CD14-positive monocyte (primary cell): ENCODE measurements at regions not wholly inside any gene's neighbourhood (a gene's known extent, or its start where the extent isn't known, plus 50 kb on each side); places are given as distances from the start of the nearest gene placed in this dataset.

Experiments
- DNase-seq, 3 donors: peaks; one replicate each; pipeline ENCODE4 v3.0.0-alpha.2; 2011 to 2022
- H2AFZ ChIP-seq: 2 replicates; pipeline ENCODE4 v1.6.0; 2012; ENCODE audit warnings: mild to moderate bottlenecking, low read depth, low read length, inconsistent platforms; ENCODE audit not compliant: insufficient read depth, poor library complexity, severe bottlenecking
- H3K27ac ChIP-seq, 2 donors: 1 replicate in 1 of 2; 2 replicates in 1 of 2; pipeline ENCODE4 v1.5.1; 2012 to 2013; ENCODE audit warnings: low read length in 2 of 2, control low read depth in 1 of 2, inconsistent platforms in 1 of 2, low read depth in 1 of 2, mild to moderate bottlenecking in 1 of 2
- H3K27me3 ChIP-seq, 2 donors: one replicate each; pipeline versions ENCODE4 v1.6.0 to v1.6.1; 2011 to 2013; ENCODE audit warnings: low read length in 2 of 2; ENCODE audit not compliant: control insufficient read depth in 2 of 2, insufficient read depth in 2 of 2
- H3K36me3 ChIP-seq, 2 donors: replicated peaks in 1 of 2; 1 replicate in 1 of 2; 2 replicates in 1 of 2; pipeline versions ENCODE4 v1.5.1 to v1.6.1; 2012 to 2013; ENCODE audit warnings: low read length in 2 of 2, control low read depth in 1 of 2, inconsistent platforms in 1 of 2, mild to moderate bottlenecking in 1 of 2; ENCODE audit not compliant: insufficient read depth in 2 of 2, control insufficient read depth in 1 of 2
- H3K4me1 ChIP-seq, 2 donors: 1 replicate in 1 of 2; 2 replicates in 1 of 2; pipeline versions ENCODE4 v1.5.1 to v1.6.1; 2012 to 2013; ENCODE audit warnings: low read length in 2 of 2, control low read depth in 1 of 2, inconsistent platforms in 1 of 2, mild to moderate bottlenecking in 1 of 2, moderate library complexity in 1 of 2; ENCODE audit not compliant: insufficient read depth in 2 of 2, control insufficient read depth in 1 of 2
- H3K4me2 ChIP-seq: replicated peaks from 2 replicates; pipeline ENCODE3; 2012; ENCODE audit warnings: low read length, moderate library complexity, mild to moderate bottlenecking; ENCODE audit not compliant: poor library complexity, severe bottlenecking; ENCODE audit errors: extremely low read depth
- H3K4me3 ChIP-seq, 3 experiments: fragments of 200-600 bp in 1 of 3; sonication (generic) in 1 of 3; replicated peaks in 1 of 3; 1 replicate in 2 of 3; 2 replicates in 1 of 3; pipeline ENCODE4 v1.5.1; 2011 to 2013; ENCODE audit warnings: low read length in 3 of 3, mild to moderate bottlenecking in 3 of 3, control low read depth in 2 of 3, low read depth in 2 of 3, inconsistent platforms in 1 of 3, moderate library complexity in 1 of 3
- H3K79me2 ChIP-seq: 2 replicates; pipeline ENCODE4 v1.6.0; 2012; ENCODE audit warnings: mild to moderate bottlenecking, control low read depth, inconsistent platforms, low read length, moderate library complexity; ENCODE audit not compliant: insufficient read depth
- H3K9ac ChIP-seq: 2 replicates; pipeline ENCODE4 v1.6.0; 2017; ENCODE audit warnings: low read length, mild to moderate bottlenecking; ENCODE audit not compliant: insufficient read depth, poor library complexity, severe bottlenecking
- H3K9me3 ChIP-seq, 2 donors: replicated peaks in 1 of 2; 1 replicate in 1 of 2; 2 replicates in 1 of 2; pipeline versions ENCODE4 v1.5.1 to v1.6.1; 2012 to 2013; ENCODE audit warnings: low read length in 2 of 2, control low read depth in 1 of 2; ENCODE audit not compliant: control insufficient read depth in 1 of 2, insufficient read depth in 1 of 2
- H4K20me1 ChIP-seq: 2 replicates; pipeline ENCODE4 v1.6.0; 2012; ENCODE audit warnings: mild to moderate bottlenecking, low read length, control low read depth, moderate library complexity; ENCODE audit not compliant: insufficient read depth
- H3K27ac Mint-ChIP-seq, 7 donors: one replicate each; pipeline ENCODE4 v1.8.0; 2020; ENCODE audit warnings: mild to moderate bottlenecking in 7 of 7, mixed read lengths in 7 of 7, moderate library complexity in 6 of 7, inconsistent platforms in 2 of 7
- H3K27me3 Mint-ChIP-seq, 3 donors: one replicate each; pipeline ENCODE4 v1.8.0; 2021 to 2022; ENCODE audit warnings: low read depth in 3 of 3, mild to moderate bottlenecking in 3 of 3, mixed read lengths in 3 of 3, moderate library complexity in 3 of 3, inconsistent platforms in 1 of 3
- H3K36me3 Mint-ChIP-seq, 2 donors: one replicate each; pipeline ENCODE4 v1.8.0; 2020; ENCODE audit warnings: mixed read lengths in 2 of 2, inconsistent platforms in 1 of 2, mild to moderate bottlenecking in 1 of 2
- H3K4me1 Mint-ChIP-seq: one replicate; pipeline ENCODE4 v1.8.0; 2020; ENCODE audit warnings: mild to moderate bottlenecking, mixed read lengths
- H3K4me3 Mint-ChIP-seq, 2 donors: one replicate each; pipeline ENCODE4 v1.8.0; 2020; ENCODE audit warnings: mild to moderate bottlenecking in 2 of 2, mixed read lengths in 2 of 2, moderate library complexity in 1 of 2
- H3K9me3 Mint-ChIP-seq, 7 donors: one replicate each; pipeline ENCODE4 v1.8.0; 2020 to 2022; ENCODE audit warnings: mixed read lengths in 7 of 7, mild to moderate bottlenecking in 6 of 7, moderate library complexity in 6 of 7, inconsistent platforms in 2 of 7
- WGBS: methylation state at CpG from one replicate; pipeline ENCODE4 v1.1.5; 2013; ENCODE audit warnings: missing lambda C conversion rate; ENCODE audit not compliant: insufficient coverage; 5-methylcytosine and 5-hydroxymethylcytosine counted together
- intact Hi-C, 2 donors: fragments of 100-400 bp; cut with micrococcal nuclease; formaldehyde crosslinking; loops; one replicate each; pipeline versions ENCODE4 v1.15.0 to v1.15.1; 2023
- TF ChIP-seq, protein P1 (sequence below): fragments of 200-600 bp; IDR thresholded peaks from one replicate; pipeline ENCODE4 v1.8.0; 2022; ENCODE audit warnings: antibody characterized with exemption, mild to moderate bottlenecking

DNA sequence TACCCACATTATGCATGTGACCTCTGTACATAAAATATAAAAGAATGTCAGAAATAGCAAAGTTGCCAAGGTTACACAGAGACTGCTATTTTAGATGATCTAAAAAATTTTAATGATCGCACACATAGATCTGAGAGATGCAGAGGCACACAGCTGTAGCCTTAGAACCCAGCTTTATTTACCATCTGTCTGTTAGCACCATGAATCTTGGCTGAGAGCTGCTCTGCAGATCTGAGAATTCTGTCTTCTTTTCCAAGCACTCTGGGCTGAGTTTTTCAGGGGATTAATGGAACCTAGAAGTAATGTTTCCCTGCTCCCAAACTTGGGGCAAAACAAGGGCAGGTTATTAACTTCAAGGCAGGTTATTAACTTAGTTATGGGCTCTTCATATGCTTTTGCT is 248.7 kb upstream of the JAG1 start:
- Histone ChIP-seq H3K36me3 (no peaks in the 10 kb centered on the region), H3K79me2 (no peaks in the 10 kb centered on the region), H3K9me3 (no peaks in the 10 kb centered on the region), H3K27ac (no peak overlapping the region), H3K9ac (no peak overlapping the region), H3K27me3 (no peaks in the 10 kb centered on the region), H3K4me3 (no peak overlapping the region), H2AFZ (no peak overlapping the region), H3K4me2 (no peak overlapping the region), H4K20me1 (no peaks in the 10 kb centered on the region), H3K4me1 (no peaks in the 10 kb centered on the region)
- 100% methylated on average over 1 of the region's 1 CpG for WGBS
- TF ChIP-seq, protein P1, sequence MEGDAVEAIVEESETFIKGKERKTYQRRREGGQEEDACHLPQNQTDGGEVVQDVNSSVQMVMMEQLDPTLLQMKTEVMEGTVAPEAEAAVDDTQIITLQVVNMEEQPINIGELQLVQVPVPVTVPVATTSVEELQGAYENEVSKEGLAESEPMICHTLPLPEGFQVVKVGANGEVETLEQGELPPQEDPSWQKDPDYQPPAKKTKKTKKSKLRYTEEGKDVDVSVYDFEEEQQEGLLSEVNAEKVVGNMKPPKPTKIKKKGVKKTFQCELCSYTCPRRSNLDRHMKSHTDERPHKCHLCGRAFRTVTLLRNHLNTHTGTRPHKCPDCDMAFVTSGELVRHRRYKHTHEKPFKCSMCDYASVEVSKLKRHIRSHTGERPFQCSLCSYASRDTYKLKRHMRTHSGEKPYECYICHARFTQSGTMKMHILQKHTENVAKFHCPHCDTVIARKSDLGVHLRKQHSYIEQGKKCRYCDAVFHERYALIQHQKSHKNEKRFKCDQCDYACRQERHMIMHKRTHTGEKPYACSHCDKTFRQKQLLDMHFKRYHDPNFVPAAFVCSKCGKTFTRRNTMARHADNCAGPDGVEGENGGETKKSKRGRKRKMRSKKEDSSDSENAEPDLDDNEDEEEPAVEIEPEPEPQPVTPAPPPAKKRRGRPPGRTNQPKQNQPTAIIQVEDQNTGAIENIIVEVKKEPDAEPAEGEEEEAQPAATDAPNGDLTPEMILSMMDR, result no peak
- Mint-ChIP-seq H3K36me3 (no peaks in the 10 kb centered on the region), H3K4me1 (no peaks in the 10 kb centered on the region), H3K27me3 (peaks cover 0 to 4% (median 0%) of the 10 kb centered on the region in 3 donors), H3K9me3 (peaks cover 0 to 8% (median 1%) of the 10 kb centered on the region in 7 donors), H3K4me3 (no peak overlapping the region), H3K27ac (no peak overlapping the region)
- intact Hi-C loops, result no loop called here
- DNase-seq, result no peak

DNA sequence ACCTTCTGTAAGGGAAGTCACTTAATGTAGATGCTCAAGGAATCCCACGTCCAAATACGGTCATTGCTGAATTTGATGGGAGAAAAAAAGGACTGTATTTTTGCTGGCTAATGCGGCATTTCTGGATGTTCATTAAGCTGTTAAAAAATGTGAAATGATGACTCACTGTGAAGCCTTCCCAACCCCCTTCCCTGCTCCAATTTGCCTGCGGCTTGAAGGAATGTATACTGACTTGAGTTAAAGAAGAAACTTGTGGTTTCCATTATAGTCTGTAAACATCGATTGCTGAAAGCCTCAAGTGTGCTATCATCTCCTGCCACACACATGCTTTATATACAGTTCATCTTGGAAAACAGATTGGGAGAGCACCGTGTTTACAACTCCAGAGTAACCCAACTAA is 249.1 kb upstream of the JAG1 start:
- Mint-ChIP-seq H3K4me3 (no peak overlapping the region), H3K27me3 (peaks cover 0 to 4% (median 0%) of the 10 kb centered on the region in 3 donors), H3K27ac (no peak overlapping the region), H3K36me3 (no peaks in the 10 kb centered on the region), H3K4me1 (no peaks in the 10 kb centered on the region), H3K9me3 (peaks cover 0 to 8% (median 1%) of the 10 kb centered on the region in 7 donors)
- TF ChIP-seq, protein P1, result no peak
- Histone ChIP-seq H3K27me3 (no peaks in the 10 kb centered on the region), H3K4me3 (no peak overlapping the region), H3K4me2 (no peak overlapping the region), H3K9me3 (no peaks in the 10 kb centered on the region), H3K79me2 (no peaks in the 10 kb centered on the region), H3K36me3 (no peaks in the 10 kb centered on the region), H2AFZ (no peak overlapping the region), H4K20me1 (no peaks in the 10 kb centered on the region), H3K27ac (no peak overlapping the region), H3K4me1 (no peaks in the 10 kb centered on the region), H3K9ac (no peak overlapping the region)
- DNase-seq, result no peak
- 86% methylated on average over 1 of the region's 6 CpGs for WGBS
- intact Hi-C loops, result no loop called here
